H1 (cell line): ENCODE measurements at regions not wholly inside any gene's neighbourhood (a gene's known extent, or its start where the extent isn't known, plus 50 kb on each side); places are given as distances from the start of the nearest gene placed in this dataset.

ENCODE experiments used
- CTCF ChIA-PET: fragments of 300-600 bp; sonication (Branson Sonifier 250); formaldehyde crosslinking; loops from one replicate; lab custom pipeline; 2021; ENCODE audit not compliant: partially characterized antibody; lab: Charles Lee
- POLR2A ChIA-PET: fragments of 300-600 bp; sonication (Branson Sonifier 250); formaldehyde crosslinking; loops from one replicate; lab custom pipeline; 2021; ENCODE audit warnings: inconsistent platforms; ENCODE audit not compliant: partially characterized antibody; lab: Charles Lee
- DNase-seq, 2 experiments: peaks; one replicate each; pipeline versions ENCODE4 v3.0.0 to v3.0.0-alpha.2; 2010 to 2022; ENCODE audit warnings: low spot score in 2 of 2, low read depth in 1 of 2, mixed read lengths in 1 of 2
- FAIRE-seq: peaks from 2 replicates; lab custom pipeline; 2011; peaks lifted over from hg19 to GRCh38; lab: Jason Lieb, UNC
- H2AFZ ChIP-seq: 2 replicates; pipeline ENCODE4 v1.8.1; 2012; ENCODE audit warnings: low read length, inconsistent platforms
- H2AK5ac ChIP-seq: 2 replicates; pipeline ENCODE4 v1.6.1; 2013; ENCODE audit warnings: low read depth, low read length
- H2BK120ac ChIP-seq: replicated peaks from 2 replicates; pipeline ENCODE3; 2013; ENCODE audit warnings: low read depth, low read length, inconsistent platforms
- H2BK12ac ChIP-seq: 2 replicates; pipeline ENCODE4 v1.6.1; 2013; ENCODE audit warnings: low read depth, low read length
- H2BK15ac ChIP-seq: 2 replicates; pipeline ENCODE4 v1.6.1; 2013; ENCODE audit warnings: low read length
- H2BK20ac ChIP-seq: 2 replicates; pipeline ENCODE4 v1.6.1; 2013; ENCODE audit warnings: low read length
- H2BK5ac ChIP-seq: 2 replicates; pipeline ENCODE4 v1.6.1; 2013; ENCODE audit warnings: low read depth, low read length
- H3K14ac ChIP-seq: 2 replicates; pipeline ENCODE4 v1.6.1; 2013; ENCODE audit warnings: inconsistent platforms; ENCODE audit not compliant: insufficient read length
- H3K18ac ChIP-seq: 2 replicates; pipeline ENCODE4 v1.6.1; 2013; ENCODE audit warnings: low read length; ENCODE audit errors: extremely low read depth
- H3K23ac ChIP-seq: 2 replicates; pipeline ENCODE4 v1.6.1; 2013; ENCODE audit warnings: inconsistent platforms; ENCODE audit not compliant: insufficient read length
- H3K23me2 ChIP-seq: 2 replicates; pipeline ENCODE4 v1.6.1; 2013; ENCODE audit warnings: low read depth, low read length
- H3K27ac ChIP-seq: 2 replicates; pipeline ENCODE4 v1.6.1; 2011; ENCODE audit warnings: low read depth, low read length, inconsistent platforms
- H3K27me3 ChIP-seq, 4 experiments: replicated peaks in 1 of 4; 1 replicate in 1 of 4; 2 replicates in 3 of 4; pipeline versions ENCODE4 v1.6.1 to v1.8.1; 2011 to 2013; ENCODE audit warnings: low read length in 3 of 4, mild to moderate bottlenecking in 3 of 4, inconsistent platforms in 2 of 4, mixed read lengths in 2 of 4, moderate library complexity in 1 of 4; ENCODE audit not compliant: control insufficient read depth in 3 of 4, insufficient read depth in 3 of 4; ENCODE audit errors: extremely low read depth in 1 of 4
- H3K36me3 ChIP-seq, 4 experiments: 2 replicates each; pipeline versions ENCODE4 v1.6.1 to v1.8.1; 2011 to 2013; ENCODE audit warnings: mild to moderate bottlenecking in 4 of 4, low read length in 3 of 4, moderate library complexity in 2 of 4, control low read depth in 1 of 4, inconsistent platforms in 1 of 4; ENCODE audit not compliant: insufficient read depth in 4 of 4, control insufficient read depth in 2 of 4
- H3K4ac ChIP-seq: replicated peaks from 2 replicates; pipeline ENCODE3; 2013; ENCODE audit warnings: low read length, low read depth, mixed read lengths, inconsistent platforms; ENCODE audit not compliant: insufficient read length
- H3K4me1 ChIP-seq, 4 experiments: replicated peaks in 1 of 4; 1 replicate in 1 of 4; 2 replicates in 3 of 4; pipeline versions ENCODE4 v1.6.1 to v1.8.1; 2011 to 2013; ENCODE audit warnings: low read length in 3 of 4, inconsistent platforms in 2 of 4, mixed read lengths in 1 of 4; ENCODE audit not compliant: insufficient read depth in 4 of 4, control insufficient read depth in 3 of 4
- H3K4me2 ChIP-seq, 2 experiments: 2 replicates each; pipeline versions ENCODE4 v1.6.1 to v1.8.1; 2011 to 2013; ENCODE audit warnings: low read depth in 2 of 2, low read length in 2 of 2, control low read depth in 1 of 2, inconsistent platforms in 1 of 2, mild to moderate bottlenecking in 1 of 2; ENCODE audit not compliant: insufficient read depth in 1 of 2
- H3K4me3 ChIP-seq, 4 experiments: fragments of 200-600, 300-600 bp in 1 of 4; sonication (generic), shearing (Covaris generic), sonication (Bioruptor Twin) in 1 of 4; 2 replicates each; pipeline versions ENCODE4 v1.5.1 to v1.8.1; 2011 to 2016; ENCODE audit warnings: low read length in 4 of 4, low read depth in 3 of 4, control low read depth in 2 of 4, inconsistent platforms in 2 of 4, mild to moderate bottlenecking in 2 of 4, mixed read lengths in 1 of 4, moderate library complexity in 1 of 4; ENCODE audit not compliant: insufficient read depth in 2 of 4; ENCODE audit errors: extremely low read depth in 1 of 4
- H3K56ac ChIP-seq: replicated peaks from 2 replicates; pipeline ENCODE3; 2013; ENCODE audit warnings: low read depth, mild to moderate bottlenecking, mixed read lengths, low read length, inconsistent platforms; ENCODE audit not compliant: insufficient read length
- H3K79me1 ChIP-seq: 2 replicates; pipeline ENCODE4 v1.6.1; 2013; ENCODE audit warnings: low read depth, low read length, control low read depth
- H3K79me2 ChIP-seq, 2 experiments: 2 replicates each; pipeline versions ENCODE4 v1.6.1 to v1.8.1; 2012 to 2013; ENCODE audit warnings: low read length in 2 of 2, mild to moderate bottlenecking in 2 of 2, inconsistent platforms in 1 of 2; ENCODE audit not compliant: insufficient read depth in 2 of 2, control insufficient read depth in 1 of 2
- H3K9ac ChIP-seq, 4 experiments: replicated peaks in 1 of 4; 1 replicate in 1 of 4; 2 replicates in 3 of 4; pipeline versions ENCODE4 v1.6.1 to v1.8.1; 2011 to 2013; ENCODE audit warnings: low read depth in 3 of 4, low read length in 3 of 4, control low read depth in 2 of 4, mild to moderate bottlenecking in 2 of 4, moderate library complexity in 2 of 4, inconsistent platforms in 1 of 4; ENCODE audit errors: extremely low read depth in 1 of 4
- H3K9me3 ChIP-seq, 2 experiments: 2 replicates each; pipeline versions ENCODE4 v1.6.1 to v1.8.1; 2012 to 2013; ENCODE audit warnings: mild to moderate bottlenecking in 2 of 2, moderate library complexity in 2 of 2, control low read depth in 1 of 2, inconsistent platforms in 1 of 2, low read depth in 1 of 2, low read length in 1 of 2, mixed read lengths in 1 of 2; ENCODE audit not compliant: insufficient read depth in 2 of 2
- H4K20me1 ChIP-seq, 2 experiments: replicated peaks in 1 of 2; 2 replicates each; pipeline versions ENCODE3 to v1.8.1; 2011 to 2013; ENCODE audit warnings: inconsistent platforms in 2 of 2, low read length in 2 of 2, mild to moderate bottlenecking in 1 of 2; ENCODE audit not compliant: insufficient read depth in 2 of 2, control insufficient read depth in 1 of 2
- H4K5ac ChIP-seq: 2 replicates; pipeline ENCODE4 v1.6.1; 2013; ENCODE audit warnings: low read length, low read depth, mixed read lengths, inconsistent platforms; ENCODE audit not compliant: insufficient read length
- H4K8ac ChIP-seq: 2 replicates; pipeline ENCODE4 v1.8.0; 2013; ENCODE audit warnings: mild to moderate bottlenecking, moderate library complexity, low read length, inconsistent platforms; ENCODE audit not compliant: insufficient read depth; ENCODE audit errors: extremely low read depth
- H4K91ac ChIP-seq: replicated peaks from 2 replicates; pipeline ENCODE3; 2013; ENCODE audit warnings: low read length, mixed read lengths, inconsistent platforms; ENCODE audit not compliant: insufficient read length
- NRF1 ChIP-seq: IDR thresholded peaks from 2 replicates; pipeline ENCODE4 v1.6.1; 2011; ENCODE audit warnings: mild to moderate bottlenecking, low read depth, low read length, improper control_type of control experiment
- RBBP5 ChIP-seq: IDR thresholded peaks from 2 replicates; pipeline ENCODE4 v1.7.1; 2012; ENCODE audit warnings: low read depth, mild to moderate bottlenecking, inconsistent platforms, low read length, moderate library complexity, borderline replicate concordance
- WGBS, 2 experiments: shearing (Covaris generic) in 1 of 2; methylation state at CpG; one replicate each; pipeline versions ENCODE4 v1.1.6 to v1.1.7; 2013 to 2015; ENCODE audit warnings: low lambda C conversion rate in 2 of 2, mixed read lengths in 2 of 2, inconsistent platforms in 1 of 2, low coverage in 1 of 2, missing lambda C conversion rate in 1 of 2; ENCODE audit not compliant: insufficient replicate concordance in 2 of 2, insufficient coverage in 1 of 2, insufficient read length in 1 of 2; ENCODE audit errors: extremely low coverage in 1 of 2, missing lambda C conversion rate in 1 of 2; 5-methylcytosine and 5-hydroxymethylcytosine counted together

DNA sequence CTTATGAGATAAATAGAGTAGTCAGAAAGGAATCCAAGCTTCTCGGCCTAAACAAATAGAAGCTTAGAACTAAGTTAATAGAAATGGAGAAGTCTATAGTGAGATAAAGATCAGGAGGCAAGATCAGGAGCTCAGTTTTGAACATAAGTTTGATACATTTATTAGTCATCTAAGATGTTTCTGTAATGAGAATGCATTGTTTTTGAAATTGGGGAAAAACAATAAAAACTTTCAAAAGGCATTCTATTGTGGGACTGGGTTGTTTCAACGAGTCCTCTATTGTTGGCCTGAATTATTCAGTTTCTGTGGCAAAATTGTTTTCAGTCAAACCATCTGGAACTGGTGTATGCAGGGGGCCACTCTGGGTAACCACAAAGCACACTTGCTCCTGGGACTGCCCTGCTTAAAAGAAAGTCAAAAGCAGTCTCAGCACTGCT, 181.0 kb upstream of the CLINT1 start:
- Histone ChIP-seq H3K23ac (no peak overlapping the region), H3K4me1 (no peaks in the 10 kb centered on the region), H2BK12ac (no peak overlapping the region), H3K18ac (no peak overlapping the region), H3K9ac (no peak overlapping the region), H2BK120ac (no peak overlapping the region), H4K91ac (no peak overlapping the region), H3K23me2 (peaks cover 2% of the 10 kb centered on the region; the same call in 1 of the 2 replicates), H4K8ac (no peak overlapping the region), H2AK5ac (no peak overlapping the region), H3K4me2 (no peak overlapping the region), H3K79me1 (no peaks in the 10 kb centered on the region), H3K56ac (no peak overlapping the region), H3K27me3 (no peaks in the 10 kb centered on the region), H2BK15ac (no peak overlapping the region), H3K36me3 (no peaks in the 10 kb centered on the region), H2BK20ac (no peak overlapping the region), H3K79me2 (no peaks in the 10 kb centered on the region), H3K4me3 (no peak overlapping the region), H3K14ac (no peak overlapping the region), H3K4ac (no peak overlapping the region), H4K20me1 (no peaks in the 10 kb centered on the region), H4K5ac (no peak overlapping the region), H3K27ac (no peak overlapping the region), H2BK5ac (no peak overlapping the region), H3K9me3 (peaks cover 8 to 24% of the 10 kb centered on the region in 2 experiments; a peak in 3 of 4 replicates), H2AFZ (no peak overlapping the region; the same call in 1 of the 2 replicates)
- TF ChIP-seq RBBP5, result no peak
- no peak for TF ChIP-seq NRF1
- no peak for FAIRE-seq
- CTCF ChIA-PET, result interaction anchor here (1.7 kb wide), 1 partner anchor 35 kb away, joined by 6 read pairs; no protein-coding TSS in a partner anchor
- no peak for DNase-seq
- 81% methylated on average over 2 of the region's 2 CpGs; no CpG with 5 or more reads in 1 of the 2 experiments for WGBS, 2 experiments
- POLR2A ChIA-PET, result no interaction called here
